Endothelial cell of umbilical vein (primary cell): ENCODE measurements at regions not wholly inside any gene's neighbourhood (a gene's known extent, or its start where the extent isn't known, plus 50 kb on each side); places are given as distances from the start of the nearest gene placed in this dataset.

Source experiments
- BruUV-seq: library from RNA; stranded (reverse); fragments of 400-500 nt; replicated peaks from 2 replicates; lab custom pipeline; 2021; lab: Mats Ljungman, UMichigan
- CTCF ChIA-PET: fragments of 300-600, 350-600 bp; sonication (Branson Sonifier 250); formaldehyde crosslinking; loops from one replicate; lab custom pipeline; 2021; ENCODE audit warnings: antibody characterized with exemption, inconsistent platforms; lab: Charles Lee
- POLR2A ChIA-PET: fragments of 300-600, 350-600 bp; sonication (Branson Sonifier 250); formaldehyde crosslinking; loops from one replicate; lab custom pipeline; 2021; ENCODE audit warnings: antibody characterized with exemption, inconsistent platforms; lab: Charles Lee
- DNase-seq: peaks from one replicate; pipeline ENCODE4 v3.0.0-alpha.2; 2011; ENCODE audit warnings: low read depth, low spot score
- FAIRE-seq: peaks from 2 replicates; lab custom pipeline; 2011; peaks lifted over from hg19 to GRCh38; lab: Jason Lieb, UNC
- H2AFZ ChIP-seq: 2 replicates; pipeline ENCODE4 v1.6.0; 2012; ENCODE audit warnings: low read depth, low read length, control low read depth, inconsistent platforms
- H3K27ac ChIP-seq: 2 replicates; pipeline ENCODE4 v1.5.1; 2011; ENCODE audit warnings: low read depth, mild to moderate bottlenecking, control low read depth, low read length, moderate library complexity; ENCODE audit not compliant: insufficient read depth
- H3K27me3 ChIP-seq, 2 experiments: 2 replicates each; pipeline versions ENCODE4 v1.6.0 to v1.6.1; 2011; ENCODE audit warnings: low read length in 2 of 2, mixed read lengths in 1 of 2; ENCODE audit not compliant: control insufficient read depth in 2 of 2, insufficient read depth in 2 of 2
- H3K36me3 ChIP-seq, 2 experiments: 2 replicates in 1 of 2; 3 replicates in 1 of 2; pipeline ENCODE4 v1.5.1; 2011; ENCODE audit warnings: low read length in 2 of 2, mild to moderate bottlenecking in 1 of 2, moderate library complexity in 1 of 2; ENCODE audit not compliant: control insufficient read depth in 2 of 2, insufficient read depth in 2 of 2; ENCODE audit errors: extremely low read depth in 1 of 2
- H3K4me1 ChIP-seq: 3 replicates; pipeline ENCODE4 v1.5.1; 2011; ENCODE audit warnings: mild to moderate bottlenecking, low read length; ENCODE audit not compliant: control insufficient read depth, insufficient read depth; ENCODE audit errors: extremely low read depth
- H3K4me2 ChIP-seq: 2 replicates; pipeline ENCODE4 v1.6.1; 2011; ENCODE audit warnings: low read length, control low read depth, mixed read lengths; ENCODE audit not compliant: insufficient read depth
- H3K4me3 ChIP-seq, 3 experiments: fragments of 200-600 bp in 1 of 3; sonication (generic), shearing (Covaris generic) in 1 of 3; replicated peaks in 1 of 3; 2 replicates each; pipeline ENCODE4 v1.5.1; 2011 to 2016; ENCODE audit warnings: control low read depth in 3 of 3, low read length in 3 of 3, mild to moderate bottlenecking in 2 of 3, inconsistent platforms in 1 of 3, low read depth in 1 of 3, moderate library complexity in 1 of 3; ENCODE audit not compliant: insufficient read depth in 1 of 3
- H3K79me2 ChIP-seq: 2 replicates; pipeline ENCODE4 v1.6.0; 2012; ENCODE audit warnings: low read length, inconsistent platforms; ENCODE audit not compliant: control insufficient read depth, insufficient read depth
- H3K9ac ChIP-seq: replicated peaks from 2 replicates; pipeline ENCODE3; 2011; ENCODE audit warnings: low read length, control low read depth; ENCODE audit not compliant: insufficient read depth; ENCODE audit errors: extremely low read depth
- H3K9me1 ChIP-seq: replicated peaks from 3 replicates; pipeline ENCODE4 v1.6.0; 2011; ENCODE audit warnings: mild to moderate bottlenecking, low read length; ENCODE audit not compliant: control insufficient read depth, insufficient read depth; ENCODE audit errors: extremely low read depth
- H3K9me3 ChIP-seq: replicated peaks from 2 replicates; pipeline ENCODE4 v1.5.1; 2012; ENCODE audit warnings: low read length, inconsistent platforms; ENCODE audit not compliant: control insufficient read depth, insufficient read depth
- H4K20me1 ChIP-seq: replicated peaks from 2 replicates; pipeline ENCODE3; 2011; ENCODE audit warnings: mild to moderate bottlenecking, low read length; ENCODE audit not compliant: control insufficient read depth, insufficient read depth; ENCODE audit errors: extremely low read depth
- CTCF ChIP-seq, 2 donors: IDR thresholded peaks; 1 replicate in 1 of 2; 2 replicates in 1 of 2; pipeline ENCODE4 v1.5.1; 2011; ENCODE audit warnings: low read length in 2 of 2, mild to moderate bottlenecking in 2 of 2, moderate library complexity in 2 of 2, control low read depth in 1 of 2, inconsistent platforms in 1 of 2, low read depth in 1 of 2; ENCODE audit not compliant: insufficient read depth in 1 of 2; ENCODE audit errors: extremely low read depth in 1 of 2
- EZH2 ChIP-seq: IDR thresholded peaks from 2 replicates; pipeline ENCODE4 v1.6.1; 2012; ENCODE audit warnings: borderline replicate concordance, low read depth, mild to moderate bottlenecking, moderate library complexity, low read length, inconsistent platforms; ENCODE audit not compliant: severe bottlenecking
- FOS ChIP-seq: IDR thresholded peaks from 2 replicates; pipeline ENCODE4 v1.6.1; 2011; ENCODE audit warnings: mild to moderate bottlenecking, low read length, moderate library complexity, borderline replicate concordance; ENCODE audit not compliant: insufficient read depth
- GATA2 ChIP-seq: IDR thresholded peaks from 2 replicates; pipeline ENCODE4 v1.7.0; 2011; ENCODE audit warnings: low read depth, mild to moderate bottlenecking, moderate library complexity, mixed read lengths, low read length; ENCODE audit not compliant: insufficient read length, insufficient read depth
- JUN ChIP-seq: IDR thresholded peaks from 2 replicates; pipeline ENCODE4 v1.6.1; 2011; ENCODE audit warnings: borderline replicate concordance, low read depth; ENCODE audit not compliant: insufficient read length, insufficient read depth
- MAX ChIP-seq: IDR thresholded peaks from 2 replicates; pipeline ENCODE4 v1.6.1; 2011; ENCODE audit not compliant: insufficient read depth, insufficient read length
- MYC ChIP-seq: IDR thresholded peaks from one replicate; pipeline ENCODE4 v1.6.1; 2011; ENCODE audit warnings: mild to moderate bottlenecking, low read depth, low read length
- POLR2A ChIP-seq: IDR thresholded peaks from 2 replicates; pipeline ENCODE4 v1.6.1; 2012; ENCODE audit warnings: low read depth, mild to moderate bottlenecking, control low read depth, low read length
- POLR2AphosphoS5 ChIP-seq: IDR thresholded peaks from 2 replicates; pipeline ENCODE4 v1.6.1; 2012; ENCODE audit warnings: low read depth, mild to moderate bottlenecking, control low read depth, low read length, moderate library complexity; ENCODE audit not compliant: insufficient read depth
- dilution Hi-C: fragments of 300-500 bp; cut with MboI; formaldehyde crosslinking; loops from one replicate; pipeline ENCODE4 v1.15.0; 2019; ENCODE audit warnings: low sequenced_read_pairs; ENCODE audit not compliant: extremely low pct_ligation_motif_present
- intact Hi-C: fragments of 100-400 bp; cut with micrococcal nuclease; formaldehyde crosslinking; loops from one replicate; pipeline ENCODE4 v1.10.0; 2022

DNA sequence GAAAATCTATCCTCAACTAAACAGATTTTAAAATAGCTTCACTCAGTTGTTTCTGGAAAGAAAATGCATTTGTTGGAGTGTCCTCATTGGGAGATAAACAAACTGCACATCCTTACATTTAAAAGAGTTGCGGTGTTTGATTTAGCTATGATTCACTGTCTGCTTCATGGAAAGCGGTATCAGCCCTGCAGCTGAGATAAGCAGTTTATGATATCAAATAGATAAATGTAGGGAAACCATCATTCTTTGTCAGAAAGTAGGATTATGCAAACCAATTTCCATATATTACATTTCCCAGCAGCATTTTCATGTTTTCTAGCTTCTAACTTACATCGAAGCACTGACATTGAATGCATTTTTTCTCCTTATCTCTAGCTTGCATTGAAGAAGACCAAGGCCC, 698.9 kb downstream of the DIPK2A start:
- POLR2A ChIA-PET: no interaction called here

More for the DNA sequence above, 698.9 kb downstream of the DIPK2A start:
- Histone ChIP-seq H3K9me1 (no peaks in the 10 kb centered on the region), H3K36me3 (no peaks in the 10 kb centered on the region), H2AFZ (no peak overlapping the region), H4K20me1 (no peaks in the 10 kb centered on the region), H3K9me3 (no peaks in the 10 kb centered on the region), H3K4me2 (no peak overlapping the region), H3K79me2 (no peaks in the 10 kb centered on the region), H3K9ac (no peak overlapping the region), H3K27me3 (no peaks in the 10 kb centered on the region), H3K4me1 (no peaks in the 10 kb centered on the region), H3K27ac (no peak overlapping the region), H3K4me3 (no peak overlapping the region)
- BruUV-seq: no TSS peak
- no peak for TF ChIP-seq GATA2
- TF ChIP-seq JUN: no peak
- TF ChIP-seq POLR2AphosphoS5: no peak
- no peak for TF ChIP-seq MYC
- TF ChIP-seq EZH2: no peak
- no peak for TF ChIP-seq CTCF (IDR thresholded peaks at IDR 0.05; ENCODE audit: extremely low read depth in 1 of 2, insufficient read depth in 1 of 2, low read depth in 1 of 2, low read length in 2 of 2)
- no peak for TF ChIP-seq MAX
- no peak for TF ChIP-seq FOS
- no peak for TF ChIP-seq POLR2A
- intact Hi-C loops: no loop called here
- dilution Hi-C loops: no loop called here
- CTCF ChIA-PET: no interaction called here
- DNase-seq (no peak), FAIRE-seq (no peak)
